Caco-2 (cell line): ENCODE measurements at regions not wholly inside any gene's neighbourhood (a gene's known extent, or its start where the extent isn't known, plus 50 kb on each side); places are given as distances from the start of the nearest gene placed in this dataset.
A peak's percentile ranks its signal among the peaks of the same experiment; 100 is the strongest.

Experiments used
- BruUV-seq: library from RNA; stranded (reverse); fragments of 400-500 nt; replicated peaks from 2 replicates; lab custom pipeline; 2021; lab: Mats Ljungman, UMichigan
- CTCF ChIA-PET: fragments of 300-600 bp; sonication (Branson Sonifier 250); formaldehyde crosslinking; loops from one replicate; lab custom pipeline; 2022; ENCODE audit warnings: antibody characterized with exemption; lab: Charles Lee
- POLR2A ChIA-PET: fragments of 300-600 bp; sonication (Branson Sonifier 250); formaldehyde crosslinking; loops from one replicate; lab custom pipeline; 2022; ENCODE audit warnings: antibody characterized with exemption; lab: Charles Lee
- DNase-seq, 2 experiments: peaks; one replicate each; pipeline versions ENCODE4 v3.0.0 to v3.0.0-alpha.2; 2020 to 2022
- H3K27me3 ChIP-seq: replicated peaks from 2 replicates; pipeline ENCODE4 v1.6.0; 2011; ENCODE audit warnings: low read length; ENCODE audit not compliant: control insufficient read depth, insufficient read depth
- H3K36me3 ChIP-seq: 2 replicates; pipeline ENCODE4 v1.5.1; 2011; ENCODE audit warnings: low read length; ENCODE audit not compliant: control insufficient read depth, insufficient read depth
- H3K4me1 ChIP-seq: fragments of 250-450 bp; sonication (Bioruptor Pico); 2 replicates; pipeline ENCODE4 v1.5.1; 2020; ENCODE audit warnings: mild to moderate bottlenecking
- H3K4me3 ChIP-seq: 2 replicates; pipeline ENCODE4 v1.5.1; 2011; ENCODE audit warnings: low read depth, mild to moderate bottlenecking, control low read depth, low read length
- H3K9me3 ChIP-seq: fragments of 250-450 bp; sonication (Bioruptor Pico); 2 replicates; pipeline ENCODE4 v1.5.1; 2020; ENCODE audit warnings: mild to moderate bottlenecking, moderate library complexity
- H3K27ac Mint-ChIP-seq: one replicate; pipeline ENCODE4 v1.8.0; 2022; ENCODE audit warnings: mixed read lengths; ENCODE audit not compliant: unreplicated experiment
- H3K27me3 Mint-ChIP-seq: one replicate; pipeline ENCODE4 v1.8.0; 2022; ENCODE audit warnings: mixed read lengths; ENCODE audit not compliant: insufficient read depth, unreplicated experiment
- H3K36me3 Mint-ChIP-seq: one replicate; pipeline ENCODE4 v1.8.0; 2022; ENCODE audit warnings: mild to moderate bottlenecking, mixed read lengths; ENCODE audit not compliant: insufficient read depth, unreplicated experiment
- H3K4me1 Mint-ChIP-seq: one replicate; pipeline ENCODE4 v1.8.0; 2022; ENCODE audit warnings: low read depth, mixed read lengths; ENCODE audit not compliant: unreplicated experiment
- H3K4me3 Mint-ChIP-seq: one replicate; pipeline ENCODE4 v1.8.0; 2022; ENCODE audit warnings: mild to moderate bottlenecking, moderate library complexity, mixed read lengths; ENCODE audit not compliant: unreplicated experiment
- H3K9me3 Mint-ChIP-seq: one replicate; pipeline ENCODE4 v1.8.0; 2022; ENCODE audit warnings: mixed read lengths; ENCODE audit not compliant: unreplicated experiment
- CTCF ChIP-seq, 2 experiments: fragments of 200-600 bp in 1 of 2; IDR thresholded peaks; 1 replicate in 1 of 2; 2 replicates in 1 of 2; pipeline versions ENCODE4 v1.5.1 to v1.8.0; 2011 to 2022; ENCODE audit warnings: antibody characterized with exemption in 1 of 2, control low read depth in 1 of 2, inconsistent platforms in 1 of 2, low read depth in 1 of 2, low read length in 1 of 2, mild to moderate bottlenecking in 1 of 2, moderate library complexity in 1 of 2; ENCODE audit not compliant: insufficient read depth in 1 of 2, severe bottlenecking in 1 of 2, unreplicated experiment in 1 of 2
- intact Hi-C: fragments of 100-400 bp; cut with micrococcal nuclease; formaldehyde crosslinking; loops from one replicate; pipeline ENCODE4 v1.10.0; 2022; ENCODE audit not compliant: unreplicated experiment

GRCh38 chr10:59126261-59126660, 50.2 kb upstream of the PHYHIPL start:
- Histone ChIP-seq H3K9me3 (no peaks in the 10 kb centered on the region), H3K4me1 (peaks cover 33% of the 10 kb centered on the region), H3K36me3 (no peaks in the 10 kb centered on the region), H3K27me3 (no peaks in the 10 kb centered on the region), H3K4me3 (no peak overlapping the region)
- no TSS peak for BruUV-seq
- Mint-ChIP-seq H3K27ac (peak overlapping the region; percentile 86), H3K4me1 (peaks cover 21% of the 10 kb centered on the region), H3K9me3 (peaks cover 18% of the 10 kb centered on the region), H3K27me3 (no peaks in the 10 kb centered on the region), H3K4me3 (no peak overlapping the region), H3K36me3 (no peaks in the 10 kb centered on the region)
- no peak for DNase-seq
- ChIA-PET POLR2A (no interaction called here), CTCF (no interaction called here)
- TF ChIP-seq CTCF (IDR thresholded peaks at IDR 0.05; ENCODE audit: insufficient read depth in 1 of 2, low read depth in 1 of 2, low read length in 1 of 2, severe bottlenecking in 1 of 2, unreplicated experiment in 1 of 2), result no peak
- intact Hi-C loops, result loop anchor here (1.0 kb wide), 1 partner anchor 50 kb away; the partner anchor contains the start of gene PHYHIPL
